Posterior vena cava (tissue), 2 donors: ENCODE measurements at regions not wholly inside any gene's neighbourhood (a gene's known extent, or its start where the extent isn't known, plus 50 kb on each side); places are given as distances from the start of the nearest gene placed in this dataset.
"Not testable (repeated sequence)": the region's sequence is repeated elsewhere in the genome, so short reads cannot be mapped to it uniquely, and the experiment has no call there.

ENCODE experiments used
- DNase-seq: peaks from one replicate; pipeline ENCODE4 v3.0.0-alpha.2; 2020; ENCODE audit warnings: low spot score
- intact Hi-C, 2 donors: fragments of 100-400 bp; cut with DNase I; formaldehyde crosslinking; loops; one replicate each; pipeline versions ENCODE4 v1.14.1 to v1.14.2; 2022 to 2023
- donor health status: DM: yes; HTN: yes; CAD: no.
- donor health status: DM: yes; HTN: yes; CAD: no.

- intact Hi-C loops, result no loop called here
- no peak for DNase-seq
Observed at GRCh38 chr2:145538661-145539350, 1018.9 kb upstream of the ZEB2 start.

GRCh38 chr2:145530653-145531052 is 1010.7 kb upstream of the ZEB2 start:
- intact Hi-C loops, result no loop called here
- DNase-seq, result no peak

GRCh38 chr2:145524836-145525235 is 1004.9 kb upstream of the ZEB2 start:
- DNase-seq, result no peak
- intact Hi-C loops, result loop anchor here in 1 of 2 donors (5.0 kb wide), 1 partner anchor 687 kb away; no protein-coding TSS in a partner anchor

GRCh38 chr2:145524303-145524702 is 1004.4 kb upstream of the ZEB2 start:
- no peak for DNase-seq
- intact Hi-C loops, result loop anchor here in 1 of 2 donors (5.0 kb wide), 1 partner anchor 688 kb away; no protein-coding TSS in a partner anchor

GRCh38 chr2:145519254-145519653 is 999.3 kb upstream of the ZEB2 start:
- intact Hi-C loops, DNase-seq: not testable (repeated sequence)

- intact Hi-C loops, result no loop called here
- no peak for DNase-seq
Observed at GRCh38 chr2:145511946-145512345, 992.0 kb upstream of the ZEB2 start.

GRCh38 chr2:145503511-145503910 is 983.6 kb upstream of the ZEB2 start:
- no peak for DNase-seq
- intact Hi-C loops, result no loop called here

- intact Hi-C loops, result no loop called here
- DNase-seq, result no peak
Observed at GRCh38 chr2:145501920-145502319, 982.0 kb upstream of the ZEB2 start.

- intact Hi-C loops, result no loop called here
- no peak for DNase-seq
Observed at GRCh38 chr2:145495590-145495989, 975.7 kb upstream of the ZEB2 start.

- intact Hi-C loops, result no loop called here
- DNase-seq, result no peak
Observed at GRCh38 chr2:145494441-145494840, 974.5 kb upstream of the ZEB2 start.

GRCh38 chr2:145488571-145488970 is 968.7 kb upstream of the ZEB2 start:
- DNase-seq, result no peak
- intact Hi-C loops, result no loop called here

- intact Hi-C loops, result no loop called here
Observed at GRCh38 chr2:145484448-145485097, 964.7 kb upstream of the ZEB2 start.

GRCh38 chr2:145483854-145484253 is 963.9 kb upstream of the ZEB2 start:
- no peak for DNase-seq
- intact Hi-C loops, result no loop called here

More at GRCh38 chr2:145484448-145485097, 964.7 kb upstream of the ZEB2 start:
- DNase-seq, result no peak

- DNase-seq, result no peak
- intact Hi-C loops, result no loop called here
Observed at GRCh38 chr2:145481334-145481922, 961.5 kb upstream of the ZEB2 start.

GRCh38 chr2:145464866-145465265 is 944.9 kb upstream of the ZEB2 start:
- intact Hi-C loops, result no loop called here
- DNase-seq, result no peak

- intact Hi-C loops, result no loop called here
- no peak for DNase-seq
Observed at GRCh38 chr2:145460112-145460511, 940.2 kb upstream of the ZEB2 start.

- intact Hi-C loops, result no loop called here
- DNase-seq, result no peak
Observed at GRCh38 chr2:145431181-145431951, 911.4 kb upstream of the ZEB2 start.

- DNase-seq, result no peak
- intact Hi-C loops, result no loop called here
Observed at GRCh38 chr2:145423809-145424208, 903.9 kb upstream of the ZEB2 start.

GRCh38 chr2:145422576-145422975 is 902.7 kb upstream of the ZEB2 start:
- no peak for DNase-seq
- intact Hi-C loops, result no loop called here

GRCh38 chr2:145421841-145422240 is 901.9 kb upstream of the ZEB2 start:
- intact Hi-C loops, result no loop called here
- DNase-seq, result no peak
